HUES6 (cell line): ENCODE measurements at regions not wholly inside any gene's neighbourhood (a gene's known extent, or its start where the extent isn't known, plus 50 kb on each side); places are given as distances from the start of the nearest gene placed in this dataset.

Source experiments
- H3K27ac ChIP-seq: 2 replicates; pipeline ENCODE4 v1.7.0; 2013; ENCODE audit warnings: low read depth, mild to moderate bottlenecking, low read length, inconsistent platforms
- H3K27me3 ChIP-seq: 2 replicates; pipeline ENCODE4 v1.6.1; 2013; ENCODE audit warnings: low read length; ENCODE audit not compliant: control insufficient read depth, insufficient read depth
- H3K36me3 ChIP-seq: 2 replicates; pipeline ENCODE4 v1.6.1; 2013; ENCODE audit warnings: low read length; ENCODE audit not compliant: control insufficient read depth, insufficient read depth
- H3K4me1 ChIP-seq: 2 replicates; pipeline ENCODE4 v1.6.1; 2013; ENCODE audit warnings: low read length; ENCODE audit not compliant: control insufficient read depth, insufficient read depth
- H3K4me3 ChIP-seq: 2 replicates; pipeline ENCODE4 v1.5.1; 2013; ENCODE audit warnings: low read depth, low read length
- H3K9ac ChIP-seq: one replicate; pipeline ENCODE4 v1.6.1; 2013; ENCODE audit warnings: mild to moderate bottlenecking, low read length
- H3K9me3 ChIP-seq: 2 replicates; pipeline ENCODE4 v1.6.1; 2013; ENCODE audit warnings: low read depth, low read length; ENCODE audit not compliant: control insufficient read depth, insufficient read depth

GRCh38 chr3:28973609-28974008, 307.3 kb upstream of the RBMS3 start:
- Histone ChIP-seq H3K4me1 (no peaks in the 10 kb centered on the region), H3K27me3 (no peaks in the 10 kb centered on the region), H3K9ac (no peak overlapping the region), H3K9me3 (no peaks in the 10 kb centered on the region), H3K4me3 (no peak overlapping the region), H3K27ac (no peak overlapping the region), H3K36me3 (no peaks in the 10 kb centered on the region)

- no peaks in the 10 kb centered on the region for H3K36me3 ChIP-seq
- H3K27ac ChIP-seq = no peak overlapping the region
- H3K4me3 ChIP-seq = no peak overlapping the region
- H3K9me3 ChIP-seq = no peaks in the 10 kb centered on the region
- H3K4me1 ChIP-seq = no peaks in the 10 kb centered on the region
- no peak overlapping the region for H3K9ac ChIP-seq
- H3K27me3 ChIP-seq = no peaks in the 10 kb centered on the region
These were observed 302.8 kb upstream of the RBMS3 start for GRCh38 chr3:28978092-28978491.

- Histone ChIP-seq H3K4me1 (no peaks in the 10 kb centered on the region), H3K9ac (no peak overlapping the region), H3K27ac (no peak overlapping the region), H3K4me3 (no peak overlapping the region), H3K36me3 (no peaks in the 10 kb centered on the region), H3K27me3 (no peaks in the 10 kb centered on the region), H3K9me3 (no peaks in the 10 kb centered on the region)
These were observed 300.7 kb upstream of the RBMS3 start for GRCh38 chr3:28980131-28980530.

- Histone ChIP-seq H3K9me3 (no peaks in the 10 kb centered on the region), H3K4me1 (no peaks in the 10 kb centered on the region), H3K9ac (no peak overlapping the region), H3K36me3 (no peaks in the 10 kb centered on the region), H3K4me3 (no peak overlapping the region), H3K27ac (no peak overlapping the region), H3K27me3 (no peaks in the 10 kb centered on the region)
These were observed 300.2 kb upstream of the RBMS3 start for GRCh38 chr3:28980631-28981030.

GRCh38 chr3:28982906-28983305, 298.0 kb upstream of the RBMS3 start:
- Histone ChIP-seq H3K27ac (no peak overlapping the region), H3K9me3 (no peaks in the 10 kb centered on the region), H3K27me3 (no peaks in the 10 kb centered on the region), H3K4me1 (no peaks in the 10 kb centered on the region), H3K4me3 (no peak overlapping the region), H3K9ac (no peak overlapping the region), H3K36me3 (no peaks in the 10 kb centered on the region)

GRCh38 chr3:28986922-28987321, 293.9 kb upstream of the RBMS3 start:
- no peaks in the 10 kb centered on the region for H3K9me3 ChIP-seq
- no peaks in the 10 kb centered on the region for H3K36me3 ChIP-seq
- H3K9ac ChIP-seq = no peak overlapping the region
- no peak overlapping the region for H3K27ac ChIP-seq
- H3K27me3 ChIP-seq = no peaks in the 10 kb centered on the region
- H3K4me1 ChIP-seq = no peaks in the 10 kb centered on the region
- H3K4me3 ChIP-seq = no peak overlapping the region

- Histone ChIP-seq H3K4me3 (no peak overlapping the region), H3K9ac (no peak overlapping the region)
These were observed 291.2 kb upstream of the RBMS3 start for GRCh38 chr3:28989646-28990089.

GRCh38 chr3:28994161-28994905, 286.5 kb upstream of the RBMS3 start:
- Histone ChIP-seq H3K27ac (no peak overlapping the region), H3K27me3 (no peaks in the 10 kb centered on the region), H3K9ac (no peak overlapping the region), H3K36me3 (no peaks in the 10 kb centered on the region), H3K4me3 (no peak overlapping the region), H3K9me3 (no peaks in the 10 kb centered on the region), H3K4me1 (no peaks in the 10 kb centered on the region)

More at GRCh38 chr3:28989646-28990089, 291.2 kb upstream of the RBMS3 start:
- no peaks in the 10 kb centered on the region for H3K4me1 ChIP-seq
- no peaks in the 10 kb centered on the region for H3K36me3 ChIP-seq
- no peak overlapping the region for H3K27ac ChIP-seq
- no peaks in the 10 kb centered on the region for H3K9me3 ChIP-seq
- no peaks in the 10 kb centered on the region for H3K27me3 ChIP-seq

GRCh38 chr3:29004885-29005599, 275.8 kb upstream of the RBMS3 start:
- H3K9me3 ChIP-seq = no peaks in the 10 kb centered on the region
- no peaks in the 10 kb centered on the region for H3K36me3 ChIP-seq
- no peaks in the 10 kb centered on the region for H3K4me1 ChIP-seq
- no peaks in the 10 kb centered on the region for H3K27me3 ChIP-seq
- no peak overlapping the region for H3K9ac ChIP-seq
- H3K27ac ChIP-seq = no peak overlapping the region
- H3K4me3 ChIP-seq = no peak overlapping the region

GRCh38 chr3:29005862-29006261, 275.0 kb upstream of the RBMS3 start:
- Histone ChIP-seq H3K9ac (no peak overlapping the region), H3K27ac (no peak overlapping the region), H3K9me3 (no peaks in the 10 kb centered on the region), H3K4me1 (no peaks in the 10 kb centered on the region), H3K4me3 (no peak overlapping the region), H3K27me3 (no peaks in the 10 kb centered on the region), H3K36me3 (no peaks in the 10 kb centered on the region)

- no peak overlapping the region for H3K4me3 ChIP-seq
- H3K27ac ChIP-seq = no peak overlapping the region
- H3K36me3 ChIP-seq = no peaks in the 10 kb centered on the region
- no peaks in the 10 kb centered on the region for H3K4me1 ChIP-seq
- H3K9me3 ChIP-seq = no peaks in the 10 kb centered on the region
- no peak overlapping the region for H3K9ac ChIP-seq
- H3K27me3 ChIP-seq = no peaks in the 10 kb centered on the region
These were observed 269.4 kb upstream of the RBMS3 start for GRCh38 chr3:29011441-29011840.
